ENCODE measurements at regions not wholly inside any gene's neighbourhood (a gene's known extent, or its start where the extent isn't known, plus 50 kb on each side); places are given as distances from the start of the nearest gene placed in this dataset.

DNA sequence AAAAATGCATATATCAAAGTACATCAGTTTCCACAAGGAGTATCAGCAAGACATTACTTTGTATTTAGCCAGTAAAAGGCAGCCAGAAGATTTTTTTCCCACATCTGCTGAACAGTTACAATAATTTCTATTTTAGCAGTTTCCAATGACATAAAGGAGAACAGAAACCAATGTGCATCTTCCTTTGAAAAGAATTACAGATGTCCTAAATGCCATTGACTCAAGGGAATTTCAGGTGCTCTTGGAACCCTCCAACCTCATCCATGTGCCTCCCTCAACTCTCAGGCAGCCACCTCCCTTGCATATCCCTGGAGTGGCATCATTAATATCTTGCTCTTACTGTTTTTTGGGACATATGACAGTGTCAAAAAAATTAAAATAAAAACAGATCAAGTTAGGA is 62.2 kb upstream of the ST8SIA1 start:
- ATAC-seq = no peak

DNA sequence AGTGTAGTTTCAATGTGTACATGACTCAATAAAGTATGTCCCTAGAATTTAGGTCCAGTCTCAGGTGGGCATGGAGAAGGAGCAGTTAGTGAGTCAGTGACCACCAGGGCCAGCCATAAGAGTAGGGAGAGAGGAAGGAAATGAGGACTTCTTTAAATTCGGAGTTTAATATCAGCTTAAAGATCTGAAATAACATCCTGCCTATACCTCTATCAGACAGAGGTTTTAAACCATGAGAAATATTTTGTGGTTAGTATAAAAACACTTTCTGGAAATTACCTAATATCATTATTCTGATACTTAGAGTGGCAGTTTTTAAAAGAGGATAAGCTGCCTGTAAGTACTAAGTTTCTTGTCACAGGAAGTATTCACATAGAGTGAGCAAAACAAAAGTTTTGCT is 61.7 kb upstream of the ST8SIA1 start:
- ATAC-seq = peak; percentile 71 to 86

DNA sequence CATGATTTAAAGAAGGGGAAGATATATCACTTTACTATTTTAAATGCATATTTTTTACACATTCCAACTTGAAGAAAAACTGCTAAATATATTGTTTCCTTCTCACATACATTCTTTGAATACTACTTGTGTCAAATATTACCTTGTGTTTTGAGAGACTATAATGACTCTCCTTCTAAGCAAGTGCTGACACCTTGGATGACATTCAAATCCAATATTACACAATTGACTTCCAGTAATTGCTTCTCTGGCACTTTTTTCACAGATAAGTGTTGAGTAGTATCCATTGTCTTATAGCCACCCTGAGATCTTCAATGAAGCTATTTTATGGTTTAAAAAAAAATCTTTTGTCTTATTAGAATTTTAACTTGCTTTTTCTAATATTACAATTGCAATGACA is 61.2 kb upstream of the ST8SIA1 start:
- no peak for ATAC-seq
